IgD-negative memory B cell (primary cell): ENCODE measurements at regions not wholly inside any gene's neighbourhood (a gene's known extent, or its start where the extent isn't known, plus 50 kb on each side); places are given as distances from the start of the nearest gene placed in this dataset.

ENCODE experiments used
- H3K27ac Mint-ChIP-seq, 3 donors: one replicate each; pipeline ENCODE4 v1.8.0; 2020 to 2022; ENCODE audit warnings: mild to moderate bottlenecking in 3 of 3, mixed read lengths in 3 of 3, moderate library complexity in 1 of 3
- H3K27me3 Mint-ChIP-seq: one replicate; pipeline ENCODE4 v1.8.0; 2021; ENCODE audit warnings: mixed read lengths
- H3K36me3 Mint-ChIP-seq: one replicate; pipeline ENCODE4 v1.8.0; 2020; ENCODE audit warnings: mild to moderate bottlenecking, mixed read lengths
- H3K4me1 Mint-ChIP-seq, 3 donors: one replicate each; pipeline ENCODE4 v1.8.0; 2020 to 2022; ENCODE audit warnings: mixed read lengths in 3 of 3, mild to moderate bottlenecking in 1 of 3
- H3K4me3 Mint-ChIP-seq, 4 donors: one replicate each; pipeline ENCODE4 v1.8.0; 2020 to 2022; ENCODE audit warnings: mild to moderate bottlenecking in 4 of 4, mixed read lengths in 4 of 4, moderate library complexity in 3 of 4
- H3K9me3 Mint-ChIP-seq, 3 donors: one replicate each; pipeline ENCODE4 v1.8.0; 2020 to 2021; ENCODE audit warnings: mixed read lengths in 3 of 3, mild to moderate bottlenecking in 1 of 3

GRCh38 chr5:30041831-30042385 is 1151.6 kb upstream of the CDH6 start:
- Mint-ChIP-seq H3K27me3 (no peaks in the 10 kb centered on the region), H3K36me3 (no peaks in the 10 kb centered on the region), H3K4me1 (no peaks in the 10 kb centered on the region), H3K9me3 (peaks cover 0 to 3% (median 0%) of the 10 kb centered on the region in 3 donors), H3K4me3 (no peak overlapping the region), H3K27ac (no peak overlapping the region)

GRCh38 chr5:30041291-30041690 is 1152.2 kb upstream of the CDH6 start:
- Mint-ChIP-seq H3K9me3 (peaks cover 0 to 3% (median 0%) of the 10 kb centered on the region in 3 donors), H3K27me3 (no peaks in the 10 kb centered on the region), H3K27ac (no peak overlapping the region), H3K4me1 (no peaks in the 10 kb centered on the region), H3K4me3 (no peak overlapping the region), H3K36me3 (no peaks in the 10 kb centered on the region)

- no peaks in the 10 kb centered on the region for H3K9me3 Mint-ChIP-seq
- H3K4me1 Mint-ChIP-seq: no peaks in the 10 kb centered on the region
- no peak overlapping the region for H3K4me3 Mint-ChIP-seq
- no peak overlapping the region for H3K27ac Mint-ChIP-seq
- no peaks in the 10 kb centered on the region for H3K36me3 Mint-ChIP-seq
- no peaks in the 10 kb centered on the region for H3K27me3 Mint-ChIP-seq
These were observed 1152.9 kb upstream of the CDH6 start for GRCh38 chr5:30040488-30041118.

- no peaks in the 10 kb centered on the region for H3K4me1 Mint-ChIP-seq
These were observed 1154.1 kb upstream of the CDH6 start for GRCh38 chr5:30039379-30039778.

GRCh38 chr5:30034870-30035269 is 1158.6 kb upstream of the CDH6 start:
- H3K9me3 Mint-ChIP-seq: no peaks in the 10 kb centered on the region
- no peak overlapping the region for H3K27ac Mint-ChIP-seq
- no peaks in the 10 kb centered on the region for H3K4me1 Mint-ChIP-seq
- no peaks in the 10 kb centered on the region for H3K36me3 Mint-ChIP-seq
- H3K4me3 Mint-ChIP-seq: no peak overlapping the region
- H3K27me3 Mint-ChIP-seq: no peaks in the 10 kb centered on the region

More at GRCh38 chr5:30039379-30039778, 1154.1 kb upstream of the CDH6 start:
- Mint-ChIP-seq H3K27ac (no peak overlapping the region), H3K9me3 (no peaks in the 10 kb centered on the region), H3K27me3 (no peaks in the 10 kb centered on the region), H3K4me3 (no peak overlapping the region), H3K36me3 (no peaks in the 10 kb centered on the region)

GRCh38 chr5:30030101-30030500 is 1163.4 kb upstream of the CDH6 start:
- H3K27ac Mint-ChIP-seq: no peak overlapping the region
- H3K9me3 Mint-ChIP-seq: no peaks in the 10 kb centered on the region
- no peaks in the 10 kb centered on the region for H3K36me3 Mint-ChIP-seq
- H3K27me3 Mint-ChIP-seq: no peaks in the 10 kb centered on the region
- no peak overlapping the region for H3K4me3 Mint-ChIP-seq
- no peaks in the 10 kb centered on the region for H3K4me1 Mint-ChIP-seq

- Mint-ChIP-seq H3K4me1 (no peaks in the 10 kb centered on the region), H3K36me3 (peaks cover 2% of the 10 kb centered on the region), H3K4me3 (no peak overlapping the region), H3K9me3 (peaks cover 1 to 8% (median 7%) of the 10 kb centered on the region in 3 donors), H3K27me3 (no peaks in the 10 kb centered on the region), H3K27ac (no peak overlapping the region)
These were observed 1191.7 kb upstream of the CDH6 start for GRCh38 chr5:30001826-30002225.

- Mint-ChIP-seq H3K27ac (no peak overlapping the region), H3K4me1 (no peaks in the 10 kb centered on the region), H3K4me3 (no peak overlapping the region), H3K27me3 (no peaks in the 10 kb centered on the region), H3K9me3 (peaks cover 1 to 8% (median 7%) of the 10 kb centered on the region in 3 donors), H3K36me3 (peaks cover 2% of the 10 kb centered on the region)
These were observed 1193.3 kb upstream of the CDH6 start for GRCh38 chr5:30000231-30000630.

- H3K9me3 Mint-ChIP-seq: peaks cover 2 to 5% (median 4%) of the 10 kb centered on the region in 3 donors
- H3K27ac Mint-ChIP-seq: no peak overlapping the region
- H3K36me3 Mint-ChIP-seq: peaks cover 2% of the 10 kb centered on the region
- no peak overlapping the region for H3K4me3 Mint-ChIP-seq
- no peaks in the 10 kb centered on the region for H3K27me3 Mint-ChIP-seq
- H3K4me1 Mint-ChIP-seq: no peaks in the 10 kb centered on the region
These were observed 1198.3 kb upstream of the CDH6 start for GRCh38 chr5:29995154-29995553.

- Mint-ChIP-seq H3K27me3 (no peaks in the 10 kb centered on the region), H3K9me3 (peaks cover 2 to 4% (median 3%) of the 10 kb centered on the region in 3 donors), H3K4me3 (no peak overlapping the region), H3K27ac (no peak overlapping the region), H3K4me1 (no peaks in the 10 kb centered on the region), H3K36me3 (peaks cover 2% of the 10 kb centered on the region)
These were observed 1199.0 kb upstream of the CDH6 start for GRCh38 chr5:29994519-29994918.

GRCh38 chr5:29993286-29993685 is 1200.2 kb upstream of the CDH6 start:
- no peaks in the 10 kb centered on the region for H3K36me3 Mint-ChIP-seq
- H3K4me3 Mint-ChIP-seq: no peak overlapping the region
- H3K4me1 Mint-ChIP-seq: no peaks in the 10 kb centered on the region
- peaks cover 1 to 4% (median 2%) of the 10 kb centered on the region in 3 donors for H3K9me3 Mint-ChIP-seq
- H3K27ac Mint-ChIP-seq: no peak overlapping the region
- no peaks in the 10 kb centered on the region for H3K27me3 Mint-ChIP-seq

GRCh38 chr5:29992248-29992647 is 1201.2 kb upstream of the CDH6 start:
- no peaks in the 10 kb centered on the region for H3K4me1 Mint-ChIP-seq
- no peaks in the 10 kb centered on the region for H3K27me3 Mint-ChIP-seq
- no peak overlapping the region for H3K4me3 Mint-ChIP-seq
- H3K27ac Mint-ChIP-seq: no peak overlapping the region
- H3K36me3 Mint-ChIP-seq: no peaks in the 10 kb centered on the region
- peaks cover 1 to 3% (median 2%) of the 10 kb centered on the region in 3 donors for H3K9me3 Mint-ChIP-seq

GRCh38 chr5:29990681-29991080 is 1202.8 kb upstream of the CDH6 start:
- Mint-ChIP-seq H3K36me3 (no peaks in the 10 kb centered on the region), H3K4me3 (no peak overlapping the region), H3K27me3 (no peaks in the 10 kb centered on the region), H3K4me1 (no peaks in the 10 kb centered on the region), H3K9me3 (peaks cover 1 to 8% (median 2%) of the 10 kb centered on the region in 3 donors), H3K27ac (no peak overlapping the region)

- H3K36me3 Mint-ChIP-seq: no peaks in the 10 kb centered on the region
- H3K4me1 Mint-ChIP-seq: no peaks in the 10 kb centered on the region
- H3K4me3 Mint-ChIP-seq: no peak overlapping the region
- H3K27ac Mint-ChIP-seq: no peak overlapping the region
- H3K27me3 Mint-ChIP-seq: no peaks in the 10 kb centered on the region
- H3K9me3 Mint-ChIP-seq: peaks cover 4 to 21% (median 5%) of the 10 kb centered on the region in 3 donors
These were observed 1209.3 kb upstream of the CDH6 start for GRCh38 chr5:29984156-29984540.

- H3K4me1 Mint-ChIP-seq: no peaks in the 10 kb centered on the region
- H3K27ac Mint-ChIP-seq: no peak overlapping the region
- peaks cover 4 to 21% (median 5%) of the 10 kb centered on the region in 3 donors for H3K9me3 Mint-ChIP-seq
- no peak overlapping the region for H3K4me3 Mint-ChIP-seq
- no peaks in the 10 kb centered on the region for H3K27me3 Mint-ChIP-seq
- no peaks in the 10 kb centered on the region for H3K36me3 Mint-ChIP-seq
These were observed 1209.8 kb upstream of the CDH6 start for GRCh38 chr5:29983528-29984155.

GRCh38 chr5:29982457-29982856 is 1211.0 kb upstream of the CDH6 start:
- Mint-ChIP-seq H3K27me3 (no peaks in the 10 kb centered on the region), H3K4me3 (no peak overlapping the region), H3K36me3 (no peaks in the 10 kb centered on the region), H3K9me3 (peaks cover 4 to 23% (median 5%) of the 10 kb centered on the region in 3 donors), H3K4me1 (no peaks in the 10 kb centered on the region), H3K27ac (no peak overlapping the region)
